GM12878 (cell line): ENCODE measurements at regions not wholly inside any gene's neighbourhood (a gene's known extent, or its start where the extent isn't known, plus 50 kb on each side); places are given as distances from the start of the nearest gene placed in this dataset.

Experiments
- BACH1 ChIP-seq: fragments of 450-650 bp; IDR thresholded peaks from 2 replicates; pipeline ENCODE4 v1.6.1; 2017; ENCODE audit warnings: mild to moderate bottlenecking, borderline replicate concordance
- BCLAF1 ChIP-seq: fragments of 450-650 bp; IDR thresholded peaks from 2 replicates; pipeline ENCODE4 v1.6.1; 2017; ENCODE audit warnings: antibody characterized with exemption, mild to moderate bottlenecking, moderate library complexity
- BRCA1 ChIP-seq: IDR thresholded peaks from 2 replicates; pipeline ENCODE4 v1.6.1; 2011; ENCODE audit warnings: low read depth, low read length, improper control_type of control experiment
- EZH2 ChIP-seq: IDR thresholded peaks from 2 replicates; pipeline ENCODE4 v1.6.1; 2012; ENCODE audit warnings: low read depth, mild to moderate bottlenecking, control low read depth, inconsistent platforms, low read length, borderline replicate concordance; ENCODE audit not compliant: control insufficient read depth
- FOXK2 ChIP-seq: fragments of 450-650 bp; IDR thresholded peaks from 2 replicates; pipeline ENCODE4 v1.6.1; 2017; ENCODE audit warnings: mild to moderate bottlenecking, moderate library complexity
- IKZF2 ChIP-seq, 2 experiments: fragments of 450-650 bp; IDR thresholded peaks; 2 replicates each; pipeline ENCODE4 v1.6.1; 2017; ENCODE audit warnings: mild to moderate bottlenecking in 2 of 2, moderate library complexity in 2 of 2
- JUNB ChIP-seq: IDR thresholded peaks from 2 replicates; pipeline ENCODE4 v1.6.1; 2016; ENCODE audit warnings: antibody characterized with exemption, mild to moderate bottlenecking
- MTA3 ChIP-seq: IDR thresholded peaks from 2 replicates; pipeline ENCODE4 v1.6.1; 2012; ENCODE audit warnings: low read length, inconsistent platforms, borderline replicate concordance
- SREBF1 ChIP-seq: IDR thresholded peaks from 2 replicates; pipeline ENCODE4 v1.6.1; 2012; ENCODE audit warnings: mild to moderate bottlenecking, low read length
- SUZ12 ChIP-seq: fragments of 200-600 bp; sonication (generic); IDR thresholded peaks from one replicate; pipeline ENCODE4 v1.6.1; 2018; ENCODE audit warnings: antibody characterized with exemption, mild to moderate bottlenecking; ENCODE audit not compliant: unreplicated experiment
- USF2 ChIP-seq: IDR thresholded peaks from 2 replicates; pipeline ENCODE4 v1.6.1; 2011; ENCODE audit warnings: low read depth, low read length, improper control_type of control experiment, borderline replicate concordance
- ZBTB11 ChIP-seq: fragments of 450-650 bp; formaldehyde crosslinking; IDR thresholded peaks from 2 replicates; pipeline ENCODE4 v1.5.0; 2022; ENCODE audit warnings: mild to moderate bottlenecking, missing genetic modification characterization

GRCh38 chr20:50338479-50339391 is 148.1 kb downstream of the CEBPB start (continued):
- TF ChIP-seq ZBTB11 (CRISPR knock-in tag) (no peak), USF2 (no peak), JUNB (peak; percentile 59), FOXK2 (no peak), SREBF1 (no peak), BRCA1 (no peak), BCLAF1 (no peak), SUZ12 (no peak), IKZF2 (IDR thresholded peaks at IDR 0.05) (peak; percentile 97 to 98), MTA3 (no peak), EZH2 (0 out of 2 replicates have a peak, but pooled peaks have one; percentile 70), BACH1 (peak; percentile 88; the same call in 1 of the 2 replicates)
